IPS DF 6.9 (cell line): ENCODE measurements at regions not wholly inside any gene's neighbourhood (a gene's known extent, or its start where the extent isn't known, plus 50 kb on each side); places are given as distances from the start of the nearest gene placed in this dataset.

Experiments used
- DNase-seq: peaks from one replicate; pipeline ENCODE4 v3.0.0-alpha.2; 2013; ENCODE audit warnings: low read depth, low spot score
- H3K27ac ChIP-seq: one replicate; pipeline ENCODE4 v1.5.1; 2013; ENCODE audit warnings: low read length, control low read depth
- H3K27me3 ChIP-seq: 2 replicates; pipeline ENCODE4 v1.6.1; 2013; ENCODE audit warnings: mild to moderate bottlenecking, low read length; ENCODE audit not compliant: control insufficient read depth, insufficient read depth
- H3K36me3 ChIP-seq: 2 replicates; pipeline ENCODE4 v1.6.1; 2013; ENCODE audit warnings: low read length; ENCODE audit not compliant: control insufficient read depth, insufficient read depth
- H3K4me1 ChIP-seq: 2 replicates; pipeline ENCODE4 v1.6.1; 2013; ENCODE audit warnings: low read length; ENCODE audit not compliant: control insufficient read depth, insufficient read depth
- H3K4me3 ChIP-seq: 2 replicates; pipeline ENCODE4 v1.5.1; 2013; ENCODE audit warnings: mild to moderate bottlenecking, low read length
- H3K9me3 ChIP-seq: 2 replicates; pipeline ENCODE4 v1.6.1; 2013; ENCODE audit warnings: low read length, inconsistent platforms; ENCODE audit not compliant: control insufficient read depth, insufficient read depth
- WGBS: extraction: QIAGEN DNeasy Blood & Tissue Kit; methylation state at CpG from one replicate; pipeline ENCODE4 v1.1.7; 2013; ENCODE audit warnings: mixed read lengths, missing lambda C conversion rate; ENCODE audit not compliant: insufficient read length, insufficient coverage; 5-methylcytosine and 5-hydroxymethylcytosine counted together

DNA sequence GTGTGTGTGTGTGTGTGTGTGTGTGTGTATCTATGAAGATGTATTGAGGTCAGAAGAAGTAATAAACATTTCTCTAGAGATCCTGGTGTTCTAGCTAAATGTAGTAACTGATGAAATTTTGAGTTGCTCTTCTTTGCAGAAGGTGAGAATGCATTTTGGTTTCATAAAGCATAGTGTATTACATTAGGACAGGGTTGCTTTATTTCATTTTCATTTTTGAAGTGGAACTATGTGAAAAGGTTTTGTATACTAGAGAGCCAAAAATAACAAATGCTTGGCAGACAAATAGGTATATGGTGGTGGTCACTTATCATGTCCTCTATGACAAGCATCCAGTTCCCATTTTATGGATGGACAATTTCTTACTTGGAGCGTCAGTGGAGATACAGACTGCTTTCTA is 99.0 kb downstream of the CASP12 start:
- Histone ChIP-seq H3K27ac (no peak overlapping the region), H3K27me3 (no peaks in the 10 kb centered on the region), H3K9me3 (0 out of 2 replicates have a peak, but pooled peaks cover 2% of the 10 kb centered on the region), H3K36me3 (no peaks in the 10 kb centered on the region), H3K4me1 (no peaks in the 10 kb centered on the region), H3K4me3 (no peak overlapping the region)
- no peak for DNase-seq
- WGBS: no CpG with 5 or more reads among the region's 1 CpG

DNA sequence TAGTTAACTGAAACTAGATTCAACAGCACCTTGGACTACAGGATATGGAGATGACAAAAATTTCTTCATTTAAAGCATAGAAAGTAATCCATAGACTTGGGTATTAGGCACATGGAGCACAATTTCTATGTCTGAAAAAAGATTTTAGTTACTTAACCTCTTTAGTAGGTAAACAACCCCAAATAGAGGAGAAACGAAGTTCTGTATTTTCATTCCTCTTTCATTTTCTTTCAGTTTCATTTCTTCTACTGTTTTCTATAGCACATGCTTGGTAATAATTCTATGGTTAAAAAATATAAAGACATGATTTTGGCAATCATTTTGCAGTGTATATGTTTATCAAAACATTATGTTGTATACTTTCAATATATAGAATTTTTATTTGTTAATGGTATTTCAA is 99.5 kb downstream of the CASP12 start:
- Histone ChIP-seq H3K27ac (no peak overlapping the region), H3K27me3 (no peaks in the 10 kb centered on the region), H3K9me3 (0 out of 2 replicates have a peak, but pooled peaks cover 2% of the 10 kb centered on the region), H3K4me1 (no peaks in the 10 kb centered on the region), H3K36me3 (no peaks in the 10 kb centered on the region), H3K4me3 (no peak overlapping the region)
- no peak for DNase-seq
- WGBS: no CpG with 5 or more reads among the region's 1 CpG

DNA sequence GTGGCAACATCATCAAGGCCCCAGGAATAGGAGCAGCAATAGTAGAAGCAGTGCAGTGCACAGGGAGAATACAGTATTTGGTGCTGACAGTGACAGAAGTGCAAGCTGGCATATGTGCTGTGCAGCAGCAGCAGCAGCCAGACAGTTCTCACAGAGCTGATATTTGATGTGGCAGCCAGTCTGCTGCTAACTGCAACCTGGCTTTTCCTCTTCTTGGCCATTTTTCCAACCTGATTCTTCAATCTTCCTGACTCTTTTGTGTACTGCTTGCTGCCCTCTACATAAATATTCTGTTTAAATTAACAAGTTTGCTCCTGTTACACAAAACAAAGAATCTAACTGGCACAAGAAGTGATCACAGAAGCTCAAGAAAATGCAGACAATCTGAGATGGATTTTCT is 102.0 kb downstream of the CASP12 start:
- H3K36me3 ChIP-seq: no peaks in the 10 kb centered on the region
- DNase-seq: no peak
- no peak overlapping the region for H3K27ac ChIP-seq
- H3K9me3 ChIP-seq: 0 out of 2 replicates have a peak, but pooled peaks cover 2% of the 10 kb centered on the region
- H3K4me3 ChIP-seq: no peak overlapping the region
- H3K27me3 ChIP-seq: no peaks in the 10 kb centered on the region
- no peaks in the 10 kb centered on the region for H3K4me1 ChIP-seq

DNA sequence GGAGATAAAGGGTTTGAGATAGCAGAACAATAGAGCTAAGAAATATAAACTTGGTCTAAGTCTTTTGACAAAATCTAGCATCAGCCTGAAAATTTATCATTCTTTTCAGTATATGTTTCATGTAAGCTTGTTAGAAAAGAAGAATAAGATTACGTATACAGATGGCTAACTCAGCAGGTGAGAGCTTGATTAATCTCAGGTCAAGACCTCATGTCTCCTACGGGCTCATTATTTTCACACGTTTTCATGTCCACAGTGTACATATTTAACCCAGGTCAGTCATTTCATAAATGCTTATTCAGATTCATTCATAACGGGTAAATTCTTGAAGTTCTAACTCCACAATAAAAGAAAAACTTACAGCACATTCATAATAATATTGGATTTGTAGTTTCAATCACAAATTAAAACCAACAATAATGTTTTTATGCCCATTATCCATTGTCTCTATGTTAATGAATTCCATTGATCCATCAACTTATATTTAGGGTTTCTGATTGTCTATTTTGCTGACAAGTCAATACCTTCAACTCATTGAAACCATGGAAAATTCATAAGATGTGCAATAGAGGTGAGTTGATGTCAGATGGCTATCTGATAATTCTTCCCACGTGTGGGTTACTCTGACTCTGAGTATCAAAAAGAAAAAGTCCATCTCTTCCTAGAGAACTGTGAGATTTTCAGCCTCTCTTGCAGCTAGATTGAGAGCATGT is 102.6 kb downstream of the CASP12 start:
- H3K4me1 ChIP-seq: no peaks in the 10 kb centered on the region
- H3K27me3 ChIP-seq: no peaks in the 10 kb centered on the region
- H3K9me3 ChIP-seq: 0 out of 2 replicates have a peak, but pooled peaks cover 2% of the 10 kb centered on the region
- WGBS: no CpG with 5 or more reads among the region's 5 CpGs
- DNase-seq: no peak
- no peak overlapping the region for H3K4me3 ChIP-seq
- H3K36me3 ChIP-seq: no peaks in the 10 kb centered on the region
- no peak overlapping the region for H3K27ac ChIP-seq

DNA sequence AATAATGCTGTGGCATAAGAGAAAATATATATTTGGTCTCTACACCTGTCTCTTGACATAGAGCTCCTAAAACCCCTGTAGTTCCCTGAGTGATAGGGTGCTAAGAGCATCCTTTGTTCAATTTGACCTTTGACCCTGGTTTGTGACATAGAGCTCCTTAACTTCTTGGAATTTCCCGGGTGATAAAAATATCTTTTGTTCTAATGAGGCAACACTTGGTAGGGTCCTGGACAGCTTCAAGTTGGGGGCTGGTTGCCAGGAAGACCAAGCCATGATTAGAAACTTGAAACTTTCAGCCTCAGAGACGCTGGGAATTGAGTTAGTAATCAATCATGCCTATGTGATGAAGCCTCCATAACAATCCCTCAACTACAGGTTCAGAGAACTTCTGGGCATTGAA is 105.4 kb downstream of the CASP12 start:
- Histone ChIP-seq H3K27me3 (no peaks in the 10 kb centered on the region), H3K27ac (no peak overlapping the region), H3K4me1 (no peaks in the 10 kb centered on the region), H3K4me3 (no peak overlapping the region), H3K9me3 (0 out of 2 replicates have a peak, but pooled peaks cover 2% of the 10 kb centered on the region), H3K36me3 (no peaks in the 10 kb centered on the region)
- DNase-seq: no peak
- WGBS: no CpG with 5 or more reads among the region's 2 CpGs

DNA sequence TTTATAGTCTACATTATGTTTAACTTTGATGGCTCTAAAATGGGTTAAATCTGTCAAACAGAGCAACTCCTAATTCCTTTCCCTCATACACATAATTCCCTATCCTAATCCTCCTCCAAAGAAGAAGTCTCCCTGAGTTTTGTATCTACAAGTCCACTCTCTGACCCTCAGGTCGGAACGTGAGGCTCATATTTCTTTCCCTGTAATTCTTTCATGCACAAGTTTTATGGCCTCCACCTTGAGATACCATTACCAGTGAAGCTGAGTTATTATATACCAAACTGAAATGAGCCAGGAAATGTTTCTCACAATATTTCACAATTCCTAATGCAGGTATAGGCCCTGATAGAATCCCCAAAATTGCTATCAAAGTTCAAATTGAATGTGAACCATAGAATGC is 106.4 kb downstream of the CASP12 start:
- 0 out of 2 replicates have a peak, but pooled peaks cover 2% of the 10 kb centered on the region for H3K9me3 ChIP-seq
- no peaks in the 10 kb centered on the region for H3K36me3 ChIP-seq
- no peak for DNase-seq
- H3K27me3 ChIP-seq: no peaks in the 10 kb centered on the region
- H3K4me3 ChIP-seq: no peak overlapping the region
- H3K27ac ChIP-seq: no peak overlapping the region
- no peaks in the 10 kb centered on the region for H3K4me1 ChIP-seq
- no CpG with 5 or more reads among the region's 2 CpGs for WGBS

DNA sequence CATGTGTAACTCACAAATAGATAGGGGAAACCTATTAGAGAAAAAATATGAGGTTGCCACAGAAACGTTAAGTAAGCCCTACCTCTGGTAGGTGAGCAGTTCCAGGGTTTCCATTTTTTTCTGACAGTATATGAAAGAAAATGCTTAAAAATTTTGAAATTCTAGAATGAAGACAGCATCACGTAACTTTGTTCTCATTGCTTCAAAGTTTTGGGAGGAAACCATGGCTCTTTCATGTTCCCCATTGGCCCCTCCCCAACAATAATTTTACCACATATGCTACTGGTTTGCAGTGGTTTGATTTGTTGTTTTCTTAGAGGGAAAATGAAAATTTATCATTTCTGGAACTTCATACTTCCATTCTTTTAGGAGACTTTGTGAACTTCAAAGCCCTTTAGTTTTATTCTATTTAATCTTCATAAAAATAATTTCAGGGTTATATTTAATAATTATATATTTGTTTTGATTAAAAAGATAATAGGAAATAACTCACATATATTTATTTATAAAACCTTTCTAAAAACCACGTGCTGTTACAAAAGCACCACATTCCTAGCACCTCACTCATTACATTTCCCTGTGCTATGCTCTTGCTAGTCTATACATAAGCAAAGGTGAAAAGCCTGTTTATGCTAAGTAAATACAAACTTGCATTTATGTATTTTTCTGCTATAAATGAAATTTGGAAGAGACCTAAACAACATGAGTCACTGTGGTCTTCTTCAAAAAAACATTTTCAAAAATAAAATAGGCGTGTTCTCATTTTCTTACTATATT is 113.4 kb downstream of the CASP12 start:
- H3K9me3 ChIP-seq: no peaks in the 10 kb centered on the region
- no peaks in the 10 kb centered on the region for H3K36me3 ChIP-seq
- WGBS: no CpG with 5 or more reads among the region's 4 CpGs
- no peak for DNase-seq
- peaks cover 4% of the 10 kb centered on the region; the same call in 1 of the 2 replicates for H3K4me1 ChIP-seq
- no peak overlapping the region for H3K27ac ChIP-seq
- H3K4me3 ChIP-seq: no peak overlapping the region
- no peaks in the 10 kb centered on the region for H3K27me3 ChIP-seq

DNA sequence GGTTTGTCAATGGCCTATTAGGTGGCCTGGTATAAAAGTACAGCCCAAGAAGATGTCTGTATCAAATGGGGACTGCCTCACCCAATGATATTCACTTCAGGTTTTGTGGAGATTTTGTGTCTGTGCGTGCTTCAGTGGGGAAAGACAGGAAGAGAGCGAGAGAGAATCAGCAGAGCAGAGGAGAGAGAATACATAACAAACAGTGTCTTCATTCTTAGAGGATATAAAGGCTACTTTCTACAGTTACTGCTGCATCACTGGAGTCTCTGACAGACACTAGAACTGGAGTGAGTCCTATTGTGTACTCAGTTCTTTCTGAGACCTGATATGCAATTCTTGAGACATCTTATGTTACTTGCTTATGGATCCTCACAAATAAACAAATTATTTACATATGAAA is 115.0 kb downstream of the CASP12 start:
- H3K4me3 ChIP-seq: no peak overlapping the region
- H3K27ac ChIP-seq: peak overlapping the region; percentile 99
- no CpG with 5 or more reads among the region's 2 CpGs for WGBS
- no peaks in the 10 kb centered on the region for H3K27me3 ChIP-seq
- no peaks in the 10 kb centered on the region for H3K9me3 ChIP-seq
- no peaks in the 10 kb centered on the region for H3K36me3 ChIP-seq
- no peak for DNase-seq
- H3K4me1 ChIP-seq: peaks cover 4% of the 10 kb centered on the region; the same call in 1 of the 2 replicates

DNA sequence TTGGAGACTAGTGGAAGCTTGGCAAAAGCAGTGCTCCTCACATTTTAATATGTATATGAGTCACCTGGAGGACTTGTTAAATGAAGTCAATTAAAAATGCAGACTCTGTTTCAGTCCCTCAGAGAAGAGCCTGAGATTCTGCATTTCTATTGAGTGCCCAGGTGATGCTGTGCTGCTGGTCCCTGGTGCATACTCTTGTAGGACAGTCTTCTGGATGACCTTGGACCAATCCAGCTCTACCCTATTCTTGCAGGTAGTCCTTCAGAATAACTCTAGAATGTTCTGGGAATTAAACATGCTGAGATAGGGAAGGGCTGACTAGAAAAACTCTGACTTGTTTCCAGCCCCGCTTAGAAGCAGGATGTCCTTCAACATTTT is 115.9 kb downstream of the CASP12 start:
- WGBS: no CpG with 5 or more reads among the region's 1 CpG
- no peak overlapping the region for H3K4me3 ChIP-seq
- H3K9me3 ChIP-seq: no peaks in the 10 kb centered on the region
- no peak for DNase-seq
- peak overlapping the region; percentile 99 for H3K27ac ChIP-seq
- H3K27me3 ChIP-seq: no peaks in the 10 kb centered on the region
- no peaks in the 10 kb centered on the region for H3K36me3 ChIP-seq
- H3K4me1 ChIP-seq: peaks cover 4% of the 10 kb centered on the region; the same call in 1 of the 2 replicates

DNA sequence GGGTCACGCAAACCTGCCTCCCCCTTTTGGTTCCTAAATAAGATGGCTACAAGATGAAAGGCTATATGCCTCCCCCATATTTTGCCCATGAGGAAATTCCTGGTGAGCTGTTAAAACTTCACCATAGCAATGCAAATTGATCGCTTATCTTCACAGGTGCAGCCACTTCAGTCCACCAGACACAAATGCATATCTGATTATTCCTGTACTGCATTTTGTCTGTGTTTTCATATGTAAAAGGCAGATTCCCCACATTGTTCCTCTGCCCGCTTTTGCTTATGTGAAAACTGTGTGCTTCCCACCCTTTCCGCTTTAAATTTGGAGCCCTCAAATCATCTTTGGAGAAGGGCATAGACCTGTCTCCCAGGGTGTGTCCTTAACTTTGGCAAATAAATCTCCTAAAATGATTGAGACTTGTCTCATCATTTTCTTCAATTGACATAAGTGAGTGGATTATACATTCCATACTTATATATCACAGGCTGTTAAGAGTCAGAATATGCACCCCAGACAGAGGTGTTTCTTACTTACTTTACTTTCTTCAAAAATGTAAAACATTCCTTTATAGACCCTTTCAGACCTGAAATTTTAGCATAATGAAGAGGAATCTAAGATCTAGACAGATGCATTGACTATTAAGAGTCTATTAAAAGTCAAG is 116.4 kb downstream of the CASP12 start:
- H3K36me3 ChIP-seq: no peaks in the 10 kb centered on the region
- no peaks in the 10 kb centered on the region for H3K9me3 ChIP-seq
- H3K4me1 ChIP-seq: peaks cover 4% of the 10 kb centered on the region; the same call in 1 of the 2 replicates
- no peak overlapping the region for H3K4me3 ChIP-seq
- peak overlapping the region; percentile 51 for H3K27ac ChIP-seq
- no CpG with 5 or more reads among the region's 4 CpGs for WGBS
- H3K27me3 ChIP-seq: no peaks in the 10 kb centered on the region
- peak; percentile 73 for DNase-seq
